ENCODE measurements at regions not wholly inside any gene's neighbourhood (a gene's known extent, or its start where the extent isn't known, plus 50 kb on each side); places are given as distances from the start of the nearest gene placed in this dataset.

GRCh38 chr5:174159327-174160114 is 114.0 kb downstream of the NSG2 start:
- intact Hi-C loops (cut with DNase I) = no loop called here
- H3K4me1 ChIP-seq = no peaks in the 10 kb centered on the region
- H3K36me3 ChIP-seq = no peaks in the 10 kb centered on the region
- DNase-seq (no peak), ATAC-seq (no peak)
- TF ChIP-seq, protein P1, sequence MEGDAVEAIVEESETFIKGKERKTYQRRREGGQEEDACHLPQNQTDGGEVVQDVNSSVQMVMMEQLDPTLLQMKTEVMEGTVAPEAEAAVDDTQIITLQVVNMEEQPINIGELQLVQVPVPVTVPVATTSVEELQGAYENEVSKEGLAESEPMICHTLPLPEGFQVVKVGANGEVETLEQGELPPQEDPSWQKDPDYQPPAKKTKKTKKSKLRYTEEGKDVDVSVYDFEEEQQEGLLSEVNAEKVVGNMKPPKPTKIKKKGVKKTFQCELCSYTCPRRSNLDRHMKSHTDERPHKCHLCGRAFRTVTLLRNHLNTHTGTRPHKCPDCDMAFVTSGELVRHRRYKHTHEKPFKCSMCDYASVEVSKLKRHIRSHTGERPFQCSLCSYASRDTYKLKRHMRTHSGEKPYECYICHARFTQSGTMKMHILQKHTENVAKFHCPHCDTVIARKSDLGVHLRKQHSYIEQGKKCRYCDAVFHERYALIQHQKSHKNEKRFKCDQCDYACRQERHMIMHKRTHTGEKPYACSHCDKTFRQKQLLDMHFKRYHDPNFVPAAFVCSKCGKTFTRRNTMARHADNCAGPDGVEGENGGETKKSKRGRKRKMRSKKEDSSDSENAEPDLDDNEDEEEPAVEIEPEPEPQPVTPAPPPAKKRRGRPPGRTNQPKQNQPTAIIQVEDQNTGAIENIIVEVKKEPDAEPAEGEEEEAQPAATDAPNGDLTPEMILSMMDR (IDR thresholded peaks at IDR 0.05) = no peak
- no peaks in the 10 kb centered on the region for H3K27me3 ChIP-seq
- H3K9me3 ChIP-seq = no peaks in the 10 kb centered on the region
- H3K27ac ChIP-seq = no peak overlapping the region
- no peak overlapping the region for H3K4me3 ChIP-seq

GRCh38 chr5:174165406-174165805 is 119.9 kb downstream of the NSG2 start:
- TF ChIP-seq, protein P1 (IDR thresholded peaks at IDR 0.05) = no peak
- Histone ChIP-seq H3K4me1 (no peaks in the 10 kb centered on the region), H3K9me3 (no peaks in the 10 kb centered on the region), H3K27ac (no peak overlapping the region), H3K4me3 (no peak overlapping the region), H3K36me3 (no peaks in the 10 kb centered on the region), H3K27me3 (no peaks in the 10 kb centered on the region)
- DNase-seq (no peak), ATAC-seq (no peak)
- intact Hi-C loops (cut with DNase I) = no loop called here

- Histone ChIP-seq H3K9me3 (no peaks in the 10 kb centered on the region), H3K4me3 (no peak overlapping the region), H3K27me3 (no peaks in the 10 kb centered on the region), H3K27ac (no peak overlapping the region), H3K36me3 (no peaks in the 10 kb centered on the region), H3K4me1 (no peaks in the 10 kb centered on the region)
- no peak for ATAC-seq
- intact Hi-C loops (cut with DNase I) = no loop called here
- DNase-seq = no peak
- TF ChIP-seq, protein P1 (IDR thresholded peaks at IDR 0.05) = no peak
Measured at GRCh38 chr5:174166231-174167079, 120.9 kb downstream of the NSG2 start.

GRCh38 chr5:174167080-174167910 is 121.8 kb downstream of the NSG2 start:
- Histone ChIP-seq H3K36me3 (no peaks in the 10 kb centered on the region), H3K9me3 (no peaks in the 10 kb centered on the region), H3K27me3 (no peaks in the 10 kb centered on the region), H3K4me1 (no peaks in the 10 kb centered on the region), H3K27ac (no peak overlapping the region), H3K4me3 (no peak overlapping the region)
- intact Hi-C loops (cut with DNase I) = no loop called here
- DNase-seq = no peak
- no peak for ATAC-seq
- TF ChIP-seq, protein P1 (IDR thresholded peaks at IDR 0.05) = no peak

- H3K4me1 ChIP-seq = no peaks in the 10 kb centered on the region
- intact Hi-C loops (cut with DNase I) = no loop called here
- no peaks in the 10 kb centered on the region for H3K36me3 ChIP-seq
- no peak overlapping the region for H3K4me3 ChIP-seq
- H3K9me3 ChIP-seq = no peaks in the 10 kb centered on the region
- ATAC-seq (no peak), DNase-seq (no peak)
- no peaks in the 10 kb centered on the region for H3K27me3 ChIP-seq
- H3K27ac ChIP-seq = no peak overlapping the region
- TF ChIP-seq, protein P1 (IDR thresholded peaks at IDR 0.05) = no peak
Measured at GRCh38 chr5:174172152-174172551, 126.6 kb downstream of the NSG2 start.

Data from upper lobe of right lung (tissue), 1 donor.